Glutamatergic neuron (in vitro differentiated cells): ENCODE measurements at regions not wholly inside any gene's neighbourhood (a gene's known extent, or its start where the extent isn't known, plus 50 kb on each side); places are given as distances from the start of the nearest gene placed in this dataset.

ENCODE experiments used
- DNase-seq: peaks from one replicate; pipeline ENCODE4 v3.0.0; 2022
- H3K27ac Mint-ChIP-seq: one replicate; pipeline ENCODE4 v1.8.0; 2020; ENCODE audit warnings: mild to moderate bottlenecking, mixed read lengths, inconsistent platforms; ENCODE audit not compliant: unreplicated experiment
- H3K27me3 Mint-ChIP-seq: one replicate; pipeline ENCODE4 v1.8.0; 2020; ENCODE audit warnings: mild to moderate bottlenecking, moderate library complexity, mixed read lengths, inconsistent platforms; ENCODE audit not compliant: unreplicated experiment
- H3K36me3 Mint-ChIP-seq: one replicate; pipeline ENCODE4 v1.8.0; 2020; ENCODE audit warnings: mild to moderate bottlenecking, mixed read lengths, inconsistent platforms; ENCODE audit not compliant: unreplicated experiment
- H3K4me1 Mint-ChIP-seq: one replicate; pipeline ENCODE4 v1.8.0; 2020; ENCODE audit warnings: mild to moderate bottlenecking, low read depth, mixed read lengths, inconsistent platforms; ENCODE audit not compliant: unreplicated experiment
- H3K4me3 Mint-ChIP-seq: one replicate; pipeline ENCODE4 v1.8.0; 2020; ENCODE audit warnings: mild to moderate bottlenecking, mixed read lengths, inconsistent platforms; ENCODE audit not compliant: unreplicated experiment
- H3K9me3 Mint-ChIP-seq: one replicate; pipeline ENCODE4 v1.8.0; 2020; ENCODE audit warnings: mild to moderate bottlenecking, moderate library complexity, mixed read lengths, inconsistent platforms; ENCODE audit not compliant: unreplicated experiment
- TF ChIP-seq, protein P1 (sequence below): fragments of 200-600 bp; sonication (generic); IDR thresholded peaks from one replicate; pipeline ENCODE4 v1.5.0; 2021; ENCODE audit not compliant: partially characterized antibody, unreplicated experiment

DNA sequence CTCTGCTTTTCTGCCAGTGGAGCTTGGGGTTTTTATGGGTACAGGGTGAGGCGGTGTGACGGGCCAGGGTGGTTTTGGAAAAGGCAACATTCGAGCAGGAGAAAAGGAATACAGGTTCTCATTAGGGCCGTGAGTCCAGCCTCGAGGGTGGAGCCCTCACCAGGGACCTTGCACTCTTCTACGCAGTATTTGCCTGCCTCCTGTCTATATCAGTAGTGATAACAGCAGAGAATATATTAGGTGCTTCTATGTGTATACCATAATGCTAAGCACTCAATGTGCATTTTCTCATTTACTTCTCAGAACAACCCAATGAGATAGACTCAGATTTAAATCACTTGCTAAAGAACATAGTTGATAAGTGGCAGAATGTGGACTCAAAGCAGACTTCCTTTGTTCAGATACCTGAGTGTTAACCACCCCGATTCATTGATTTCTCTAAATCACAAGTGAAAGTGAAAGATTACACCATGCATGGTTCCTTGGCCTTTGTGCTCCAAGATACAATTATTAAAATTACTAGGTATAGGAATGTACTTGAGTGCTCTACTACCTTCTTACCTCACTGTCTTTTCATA is 403.9 kb downstream of the PCDH7 start:
- Mint-ChIP-seq H3K36me3 (no peaks in the 10 kb centered on the region), H3K27me3 (no peaks in the 10 kb centered on the region), H3K9me3 (no peaks in the 10 kb centered on the region), H3K4me1 (peaks cover 6% of the 10 kb centered on the region), H3K27ac (no peak overlapping the region), H3K4me3 (no peak overlapping the region)
- TF ChIP-seq, protein P1, sequence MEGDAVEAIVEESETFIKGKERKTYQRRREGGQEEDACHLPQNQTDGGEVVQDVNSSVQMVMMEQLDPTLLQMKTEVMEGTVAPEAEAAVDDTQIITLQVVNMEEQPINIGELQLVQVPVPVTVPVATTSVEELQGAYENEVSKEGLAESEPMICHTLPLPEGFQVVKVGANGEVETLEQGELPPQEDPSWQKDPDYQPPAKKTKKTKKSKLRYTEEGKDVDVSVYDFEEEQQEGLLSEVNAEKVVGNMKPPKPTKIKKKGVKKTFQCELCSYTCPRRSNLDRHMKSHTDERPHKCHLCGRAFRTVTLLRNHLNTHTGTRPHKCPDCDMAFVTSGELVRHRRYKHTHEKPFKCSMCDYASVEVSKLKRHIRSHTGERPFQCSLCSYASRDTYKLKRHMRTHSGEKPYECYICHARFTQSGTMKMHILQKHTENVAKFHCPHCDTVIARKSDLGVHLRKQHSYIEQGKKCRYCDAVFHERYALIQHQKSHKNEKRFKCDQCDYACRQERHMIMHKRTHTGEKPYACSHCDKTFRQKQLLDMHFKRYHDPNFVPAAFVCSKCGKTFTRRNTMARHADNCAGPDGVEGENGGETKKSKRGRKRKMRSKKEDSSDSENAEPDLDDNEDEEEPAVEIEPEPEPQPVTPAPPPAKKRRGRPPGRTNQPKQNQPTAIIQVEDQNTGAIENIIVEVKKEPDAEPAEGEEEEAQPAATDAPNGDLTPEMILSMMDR: no peak
- DNase-seq: no peak

GRCh38 chr4:31125061-31125460 is 404.9 kb downstream of the PCDH7 start:
- TF ChIP-seq, protein P1: no peak
- Mint-ChIP-seq H3K9me3 (no peaks in the 10 kb centered on the region), H3K4me1 (peaks cover 6% of the 10 kb centered on the region), H3K4me3 (no peak overlapping the region), H3K36me3 (no peaks in the 10 kb centered on the region), H3K27ac (no peak overlapping the region), H3K27me3 (no peaks in the 10 kb centered on the region)
- no peak for DNase-seq

DNA sequence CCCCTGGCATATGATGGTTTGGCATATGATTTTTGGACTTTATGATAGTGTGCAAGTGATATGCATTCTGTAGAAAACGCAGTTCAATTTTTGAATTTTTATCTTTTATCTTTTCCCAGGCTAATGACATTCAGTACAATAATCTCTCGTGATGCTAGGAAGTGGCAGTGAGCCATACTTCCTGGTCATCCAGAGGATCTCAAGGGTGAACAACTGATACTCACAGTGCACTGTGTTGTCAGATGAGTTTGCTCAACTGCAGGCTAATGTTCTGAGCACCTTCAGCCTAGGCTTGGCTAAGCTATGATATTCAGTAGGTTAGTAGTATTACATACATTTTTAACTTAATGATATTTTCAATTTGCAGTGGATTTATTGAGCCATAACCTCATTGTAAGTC is 405.3 kb downstream of the PCDH7 start:
- Mint-ChIP-seq H3K36me3 (no peaks in the 10 kb centered on the region), H3K4me1 (peaks cover 6% of the 10 kb centered on the region), H3K9me3 (no peaks in the 10 kb centered on the region), H3K4me3 (no peak overlapping the region), H3K27me3 (no peaks in the 10 kb centered on the region), H3K27ac (no peak overlapping the region)
- TF ChIP-seq, protein P1: no peak
- DNase-seq: no peak

- Mint-ChIP-seq H3K27me3 (no peaks in the 10 kb centered on the region), H3K9me3 (no peaks in the 10 kb centered on the region), H3K4me1 (peaks cover 12% of the 10 kb centered on the region), H3K27ac (no peak overlapping the region), H3K36me3 (no peaks in the 10 kb centered on the region), H3K4me3 (no peak overlapping the region)
- TF ChIP-seq, protein P1: no peak
- DNase-seq: no peak
These were observed 406.8 kb downstream of the PCDH7 start for GRCh38 chr4:31126881-31127398.

GRCh38 chr4:31130930-31131329 is 410.8 kb downstream of the PCDH7 start:
- H3K4me3 Mint-ChIP-seq: peak overlapping the region; percentile 0
- TF ChIP-seq, protein P1: no peak
- H3K27ac Mint-ChIP-seq: no peak overlapping the region
- H3K27me3 Mint-ChIP-seq: no peaks in the 10 kb centered on the region
- peaks cover 12% of the 10 kb centered on the region for H3K4me1 Mint-ChIP-seq
- no peaks in the 10 kb centered on the region for H3K9me3 Mint-ChIP-seq
- DNase-seq: no peak
- H3K36me3 Mint-ChIP-seq: no peaks in the 10 kb centered on the region
